ENCODE measurements at regions not wholly inside any gene's neighbourhood (a gene's known extent, or its start where the extent isn't known, plus 50 kb on each side); places are given as distances from the start of the nearest gene placed in this dataset.

GRCh38 chr12:92605621-92606170, 97.1 kb upstream of the PLEKHG7 start:
- intact Hi-C loops (cut with DNase I), result no loop called here
- WGBS, result 64% methylated on average over 3 of the region's 3 CpGs

GRCh38 chr12:92604786-92605185, 98.0 kb upstream of the PLEKHG7 start:
- Histone ChIP-seq H3K9me3 (peaks cover 0 to 3% (median 0%) of the 10 kb centered on the region in 4 donors), H3K27me3 (no peaks in the 10 kb centered on the region), H3K36me3 (no peaks in the 10 kb centered on the region), H3K27ac (replicated peaks in 1 of 4) (no peak overlapping the region), H3K4me3 (no peak overlapping the region), H3K4me1 (peaks cover 0 to 8% (median 0%) of the 10 kb centered on the region in 4 donors)
- intact Hi-C loops (cut with DNase I), result no loop called here
- TF ChIP-seq POLR2A (IDR thresholded peaks at IDR 0.05; ENCODE audit: low read depth) (no peak), EP300 (IDR thresholded peaks at IDR 0.05) (no peak), CTCF (IDR thresholded peaks at IDR 0.05) (no peak), POLR2AphosphoS5 (IDR thresholded peaks at IDR 0.05) (no peak)
- DNase-seq (ENCODE audit: extremely low spot score), result no peak

More at GRCh38 chr12:92605621-92606170, 97.1 kb upstream of the PLEKHG7 start:
- no peak for DNase-seq (ENCODE audit: extremely low spot score)
- Histone ChIP-seq H3K9me3 (no peaks in the 10 kb centered on the region), H3K27me3 (no peaks in the 10 kb centered on the region), H3K4me3 (no peak overlapping the region), H3K27ac (replicated peaks in 1 of 4) (no peak overlapping the region), H3K36me3 (no peaks in the 10 kb centered on the region), H3K4me1 (peaks cover 0 to 8% (median 0%) of the 10 kb centered on the region in 4 donors)
- no peak for TF ChIP-seq POLR2A (IDR thresholded peaks at IDR 0.05; ENCODE audit: low read depth)
- TF ChIP-seq POLR2AphosphoS5 (IDR thresholded peaks at IDR 0.05), result no peak
- no peak for TF ChIP-seq CTCF (IDR thresholded peaks at IDR 0.05)
- TF ChIP-seq EP300 (IDR thresholded peaks at IDR 0.05), result no peak

- Histone ChIP-seq H3K9me3 (peaks cover 0 to 6% (median 0%) of the 10 kb centered on the region in 4 donors), H3K4me3 (no peak overlapping the region), H3K4me1 (peaks cover 0 to 8% (median 0%) of the 10 kb centered on the region in 4 donors), H3K27ac (replicated peaks in 1 of 4) (no peak overlapping the region), H3K27me3 (no peaks in the 10 kb centered on the region), H3K36me3 (no peaks in the 10 kb centered on the region)
- 88% methylated on average over 2 of the region's 2 CpGs for WGBS
- TF ChIP-seq POLR2A (IDR thresholded peaks at IDR 0.05; ENCODE audit: low read depth) (no peak), EP300 (IDR thresholded peaks at IDR 0.05) (no peak), CTCF (IDR thresholded peaks at IDR 0.05) (no peak), POLR2AphosphoS5 (IDR thresholded peaks at IDR 0.05) (no peak)
- DNase-seq (ENCODE audit: extremely low spot score), result no peak
- intact Hi-C loops (cut with DNase I), result no loop called here
Observed at GRCh38 chr12:92603741-92604432, 98.9 kb upstream of the PLEKHG7 start.

- intact Hi-C loops (cut with DNase I), result no loop called here
- no peaks in the 10 kb centered on the region for H3K36me3 ChIP-seq
- no peak overlapping the region for H3K27ac ChIP-seq (replicated peaks in 1 of 4)
- H3K27me3 ChIP-seq, result no peaks in the 10 kb centered on the region
- no peak overlapping the region for H3K4me3 ChIP-seq
- TF ChIP-seq CTCF (IDR thresholded peaks at IDR 0.05) (no peak), EP300 (IDR thresholded peaks at IDR 0.05) (no peak), POLR2A (IDR thresholded peaks at IDR 0.05; ENCODE audit: low read depth) (no peak), POLR2AphosphoS5 (IDR thresholded peaks at IDR 0.05) (no peak)
- no peak for DNase-seq (ENCODE audit: extremely low spot score)
- H3K4me1 ChIP-seq, result peaks cover 0 to 8% (median 0%) of the 10 kb centered on the region in 4 donors
- H3K9me3 ChIP-seq, result peaks cover 0 to 6% (median 0%) of the 10 kb centered on the region in 4 donors
- WGBS, result 92% methylated on average over 2 of the region's 2 CpGs
Observed at GRCh38 chr12:92602930-92603623, 99.7 kb upstream of the PLEKHG7 start.
